Ascending aorta (tissue), 2 donors: ENCODE measurements at regions not wholly inside any gene's neighbourhood (a gene's known extent, or its start where the extent isn't known, plus 50 kb on each side); places are given as distances from the start of the nearest gene placed in this dataset.

Experiments
- DNase-seq, 2 donors: peaks; one replicate each; pipeline ENCODE4 v3.0.0-alpha.2; 2019; ENCODE audit warnings: low spot score in 2 of 2
- H3K27ac ChIP-seq, 2 donors: fragments of 200-600 bp; sonication (generic); one replicate each; pipeline ENCODE4 v1.5.1; 2016 to 2017; ENCODE audit warnings: mild to moderate bottlenecking in 1 of 2
- H3K27me3 ChIP-seq: fragments of 200-600 bp; sonication (generic); one replicate; pipeline ENCODE4 v1.5.1; 2017
- H3K36me3 ChIP-seq, 2 donors: fragments of 200-600 bp; sonication (generic); one replicate each; pipeline ENCODE4 v1.5.1; 2016
- H3K4me1 ChIP-seq, 2 donors: fragments of 200-600 bp; sonication (generic); one replicate each; pipeline ENCODE4 v1.5.1; 2016 to 2017; ENCODE audit warnings: mild to moderate bottlenecking in 1 of 2
- H3K4me3 ChIP-seq, 2 donors: fragments of 200-600 bp; sonication (generic); one replicate each; pipeline ENCODE4 v1.5.1; 2016 to 2017; ENCODE audit warnings: mild to moderate bottlenecking in 1 of 2
- H3K9me3 ChIP-seq, 2 donors: fragments of 200-600 bp; sonication (generic); one replicate each; pipeline ENCODE4 v1.5.1; 2016
- intact Hi-C: fragments of 100-400 bp; cut with DNase I; formaldehyde crosslinking; loops from one replicate; pipeline ENCODE4 v1.15.1; 2023
- TF ChIP-seq, protein P1 (sequence below), 3 experiments: fragments of 200-600 bp in 2 of 3; fragments of 450-650 bp in 1 of 3; sonication (generic) in 2 of 3; IDR thresholded peaks; one replicate each; pipeline ENCODE4 v1.5.1; 2016 to 2019; ENCODE audit warnings: antibody characterized with exemption in 3 of 3, mild to moderate bottlenecking in 1 of 3, moderate library complexity in 1 of 3

DNA sequence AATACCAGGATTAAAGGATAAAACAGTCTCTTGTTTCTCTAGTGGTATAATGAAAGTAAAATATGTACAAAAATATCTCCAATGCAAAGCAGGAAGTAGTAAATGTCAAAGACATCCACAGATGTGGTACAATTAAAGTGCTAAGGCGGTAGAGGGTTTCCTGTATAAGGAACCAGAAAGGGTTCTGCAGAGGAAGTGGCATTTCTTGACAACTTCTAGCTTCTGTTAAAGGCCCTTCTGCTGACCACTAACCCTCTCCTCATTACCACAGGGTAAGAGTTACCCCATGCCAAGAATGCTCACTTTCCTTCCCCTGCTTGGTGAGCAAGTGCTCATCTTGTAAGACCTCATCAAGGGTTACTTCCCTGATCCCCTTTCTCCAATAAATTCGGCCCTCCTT lies 883.6 kb upstream of the NR2F2 start:
- TF ChIP-seq, protein P1, sequence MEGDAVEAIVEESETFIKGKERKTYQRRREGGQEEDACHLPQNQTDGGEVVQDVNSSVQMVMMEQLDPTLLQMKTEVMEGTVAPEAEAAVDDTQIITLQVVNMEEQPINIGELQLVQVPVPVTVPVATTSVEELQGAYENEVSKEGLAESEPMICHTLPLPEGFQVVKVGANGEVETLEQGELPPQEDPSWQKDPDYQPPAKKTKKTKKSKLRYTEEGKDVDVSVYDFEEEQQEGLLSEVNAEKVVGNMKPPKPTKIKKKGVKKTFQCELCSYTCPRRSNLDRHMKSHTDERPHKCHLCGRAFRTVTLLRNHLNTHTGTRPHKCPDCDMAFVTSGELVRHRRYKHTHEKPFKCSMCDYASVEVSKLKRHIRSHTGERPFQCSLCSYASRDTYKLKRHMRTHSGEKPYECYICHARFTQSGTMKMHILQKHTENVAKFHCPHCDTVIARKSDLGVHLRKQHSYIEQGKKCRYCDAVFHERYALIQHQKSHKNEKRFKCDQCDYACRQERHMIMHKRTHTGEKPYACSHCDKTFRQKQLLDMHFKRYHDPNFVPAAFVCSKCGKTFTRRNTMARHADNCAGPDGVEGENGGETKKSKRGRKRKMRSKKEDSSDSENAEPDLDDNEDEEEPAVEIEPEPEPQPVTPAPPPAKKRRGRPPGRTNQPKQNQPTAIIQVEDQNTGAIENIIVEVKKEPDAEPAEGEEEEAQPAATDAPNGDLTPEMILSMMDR (IDR thresholded peaks at IDR 0.05): no peak
- Histone ChIP-seq H3K9me3 (no peaks in the 10 kb centered on the region), H3K4me1 (no peaks in the 10 kb centered on the region), H3K4me3 (no peak overlapping the region), H3K27ac (no peak overlapping the region), H3K27me3 (no peaks in the 10 kb centered on the region), H3K36me3 (no peaks in the 10 kb centered on the region)
- no peak for DNase-seq
- intact Hi-C loops: no loop called here

- no peaks in the 10 kb centered on the region for H3K4me1 ChIP-seq
- H3K27me3 ChIP-seq: no peaks in the 10 kb centered on the region
- TF ChIP-seq, protein P1 (IDR thresholded peaks at IDR 0.05): no peak
- H3K9me3 ChIP-seq: no peaks in the 10 kb centered on the region
- H3K4me3 ChIP-seq: no peak overlapping the region
- no peaks in the 10 kb centered on the region for H3K36me3 ChIP-seq
- no peak for DNase-seq
- intact Hi-C loops: no loop called here
- no peak overlapping the region for H3K27ac ChIP-seq
Measured at GRCh38 chr15:95447486-95447885, 883.0 kb upstream of the NR2F2 start.

DNA sequence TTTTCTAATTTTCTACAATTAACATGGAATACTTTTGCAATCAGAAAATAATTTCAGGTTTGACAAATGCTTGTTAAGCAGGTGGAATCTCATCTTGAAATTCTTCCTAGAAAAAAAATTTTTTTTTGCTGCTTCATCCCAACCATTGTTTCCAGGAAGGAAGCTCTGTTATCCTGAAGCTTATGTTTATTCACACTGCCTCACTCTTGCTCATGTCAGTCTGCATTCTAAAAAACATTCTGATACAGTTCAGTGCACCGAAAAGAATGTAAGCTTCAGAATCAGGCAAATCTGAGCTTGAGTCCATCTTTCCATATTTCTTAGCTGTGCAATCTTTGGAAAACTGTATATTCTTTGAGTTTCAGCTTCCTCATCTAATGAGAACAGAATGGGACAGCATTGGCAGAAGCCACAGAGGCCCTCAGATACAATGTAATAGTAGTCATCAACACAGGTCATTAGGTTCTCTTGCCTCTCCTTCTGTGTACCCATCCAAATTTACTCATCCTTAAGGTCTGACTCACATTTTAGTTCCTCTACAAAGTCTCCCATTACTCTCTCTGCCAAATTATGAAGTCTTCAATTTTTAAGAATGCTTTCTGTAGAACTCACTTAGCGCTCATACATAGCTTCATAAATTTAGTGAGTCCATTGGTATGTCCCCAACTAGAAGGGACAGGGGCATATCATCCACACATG lies 881.8 kb upstream of the NR2F2 start:
- Histone ChIP-seq H3K4me3 (no peak overlapping the region), H3K36me3 (no peaks in the 10 kb centered on the region), H3K4me1 (no peaks in the 10 kb centered on the region), H3K27me3 (no peaks in the 10 kb centered on the region), H3K9me3 (no peaks in the 10 kb centered on the region), H3K27ac (no peak overlapping the region)
- intact Hi-C loops: no loop called here
- TF ChIP-seq, protein P1 (IDR thresholded peaks at IDR 0.05): no peak
- DNase-seq: no peak

DNA sequence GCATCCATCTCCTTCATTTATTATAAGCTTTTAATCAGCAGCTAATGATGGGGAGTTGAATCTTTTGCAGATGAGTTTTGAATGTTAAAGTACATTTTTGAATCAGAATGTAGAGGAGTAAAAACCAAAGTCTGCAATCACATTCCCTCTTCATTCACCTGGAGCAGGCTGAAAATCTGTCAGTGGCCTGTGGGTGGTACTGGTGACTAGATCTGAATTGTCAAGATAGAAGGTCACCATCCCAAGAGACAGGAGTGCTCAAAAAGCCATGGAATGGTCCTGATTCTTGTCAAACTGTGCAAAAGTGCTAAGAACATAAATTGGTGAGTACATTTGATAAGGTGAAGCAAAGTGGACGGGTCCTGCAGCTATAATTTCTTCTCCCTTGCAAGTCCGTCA lies 881.3 kb upstream of the NR2F2 start:
- no peak for DNase-seq
- Histone ChIP-seq H3K36me3 (no peaks in the 10 kb centered on the region), H3K4me1 (no peaks in the 10 kb centered on the region), H3K9me3 (no peaks in the 10 kb centered on the region), H3K27ac (no peak overlapping the region), H3K27me3 (no peaks in the 10 kb centered on the region), H3K4me3 (no peak overlapping the region)
- TF ChIP-seq, protein P1 (IDR thresholded peaks at IDR 0.05): no peak
- intact Hi-C loops: no loop called here

DNA sequence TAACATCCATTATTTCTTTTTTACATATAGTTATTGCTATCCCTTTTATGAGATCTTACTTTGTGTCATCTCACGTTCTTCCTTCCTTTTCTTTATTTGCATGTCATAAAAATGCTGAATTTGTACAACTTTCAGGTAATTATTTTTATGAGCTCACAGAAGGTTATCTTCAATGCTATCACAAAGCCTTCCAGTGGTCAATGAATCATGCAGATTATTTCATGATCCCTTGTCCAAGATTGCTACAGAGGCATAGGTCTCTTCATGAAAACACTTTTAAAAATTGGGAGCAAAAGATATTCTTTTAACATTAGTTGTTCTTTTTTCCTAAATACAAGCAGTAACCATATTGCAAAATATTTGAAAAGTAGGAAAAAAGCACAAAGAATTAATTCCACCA lies 880.1 kb upstream of the NR2F2 start:
- Histone ChIP-seq H3K27ac (no peak overlapping the region), H3K36me3 (no peaks in the 10 kb centered on the region)
- intact Hi-C loops: no loop called here

More for the DNA sequence above, 880.1 kb upstream of the NR2F2 start:
- H3K4me1 ChIP-seq: no peaks in the 10 kb centered on the region
- H3K9me3 ChIP-seq: no peaks in the 10 kb centered on the region
- H3K27me3 ChIP-seq: no peaks in the 10 kb centered on the region
- TF ChIP-seq, protein P1 (IDR thresholded peaks at IDR 0.05): no peak
- no peak for DNase-seq
- no peak overlapping the region for H3K4me3 ChIP-seq
